Transverse colon (tissue), 4 donors: ENCODE measurements at regions not wholly inside any gene's neighbourhood (a gene's known extent, or its start where the extent isn't known, plus 50 kb on each side); places are given as distances from the start of the nearest gene placed in this dataset.

Experiments
- DNase-seq: peaks from one replicate; pipeline ENCODE4 v3.0.0-alpha.2; 2019
- H3K27ac ChIP-seq, 4 donors: fragments of 200-600 bp; sonication (generic); 2 replicates each; pipeline ENCODE4 v1.5.1; 2016 to 2018; ENCODE audit warnings: inconsistent platforms in 4 of 4
- H3K27me3 ChIP-seq: fragments of 200-600 bp; sonication (generic); 2 replicates; pipeline ENCODE4 v1.5.1; 2017; ENCODE audit warnings: inconsistent platforms
- H3K36me3 ChIP-seq, 4 donors: fragments of 200-600 bp; sonication (generic); 2 replicates each; pipeline ENCODE4 v1.5.1; 2017 to 2019; ENCODE audit warnings: inconsistent platforms in 4 of 4
- H3K4me1 ChIP-seq, 4 donors: fragments of 200-600 bp; sonication (generic); 2 replicates each; pipeline ENCODE4 v1.5.1; 2017 to 2020; ENCODE audit warnings: inconsistent platforms in 4 of 4
- H3K4me3 ChIP-seq, 4 donors: fragments of 200-600 bp; sonication (generic); 1 replicate in 1 of 4; 2 replicates in 3 of 4; pipeline versions ENCODE4 v1.5.1 to v1.6.1; 2017 to 2019; ENCODE audit warnings: inconsistent platforms in 4 of 4
- H3K9me3 ChIP-seq, 2 donors: fragments of 200-600 bp; sonication (generic); 2 replicates each; pipeline ENCODE4 v1.5.1; 2017 to 2019; ENCODE audit warnings: inconsistent platforms in 2 of 2
- CTCF ChIP-seq, 5 experiments: fragments of 200-600 bp in 3 of 5; fragments of 450-650 bp in 2 of 5; sonication (generic) in 3 of 5; IDR thresholded peaks; 1 replicate in 2 of 5; 2 replicates in 3 of 5; pipeline ENCODE4 v1.5.1; 2016 to 2017; ENCODE audit warnings: antibody characterized with exemption in 5 of 5, inconsistent platforms in 3 of 5, mild to moderate bottlenecking in 2 of 5, moderate library complexity in 1 of 5
- EP300 ChIP-seq: sonication (generic); formaldehyde crosslinking; IDR thresholded peaks from one replicate; pipeline ENCODE4 v1.6.1; 2017; ENCODE audit warnings: antibody characterized with exemption, low read depth
- POLR2A ChIP-seq: fragments of 450-650 bp; IDR thresholded peaks from one replicate; pipeline ENCODE4 v1.6.1; 2016; ENCODE audit warnings: antibody characterized with exemption, mild to moderate bottlenecking, moderate library complexity
- POLR2AphosphoS5 ChIP-seq, 3 donors: sonication (generic); formaldehyde crosslinking; IDR thresholded peaks; one replicate each; pipeline ENCODE4 v1.6.1; 2016; ENCODE audit warnings: antibody characterized with exemption in 3 of 3
- WGBS, 2 donors: methylation state at CpG; one replicate each; pipeline ENCODE4 v1.1.5; 2018; ENCODE audit warnings: low coverage in 1 of 2; 5-methylcytosine and 5-hydroxymethylcytosine counted together
- in situ Hi-C, 4 donors: fragments of 200-750 bp; cut with MboI; loops; one replicate each; pipeline versions ENCODE4 v1.15.0 to v1.15.1; 2017; ENCODE audit warnings: low sequenced_read_pairs in 3 of 4, low pct_ligation_motif_present in 1 of 4, low pct_unique_long_range_greater_than_20kb in 1 of 4
- intact Hi-C: fragments of 100-400 bp; cut with DNase I; formaldehyde crosslinking; loops from one replicate; pipeline ENCODE4 v1.15.1; 2023; ENCODE audit warnings: low total_unique reads

DNA sequence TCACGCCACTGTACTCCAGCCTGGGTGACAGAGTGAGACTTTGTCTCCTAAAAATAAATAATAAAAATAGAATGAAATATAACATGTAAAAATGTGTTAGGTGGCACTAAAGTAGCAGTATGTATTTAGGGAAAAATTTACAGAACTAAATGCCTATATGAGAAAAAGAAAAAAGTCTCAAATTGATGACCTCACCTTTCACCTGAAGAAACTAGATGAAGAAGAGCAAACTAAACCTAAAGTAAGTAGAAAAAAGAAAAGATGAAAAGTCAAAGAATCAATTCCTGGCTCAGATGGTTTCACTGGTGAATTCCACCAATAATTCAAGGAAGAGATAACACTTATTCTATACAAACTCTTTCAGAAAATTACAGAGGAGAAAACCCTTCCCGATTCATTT lies 106.5 kb upstream of the NANOS1 start:
- DNase-seq = no peak
- Histone ChIP-seq H3K27me3 (no peaks in the 10 kb centered on the region), H3K4me1 (peaks cover 0 to 11% (median 0%) of the 10 kb centered on the region in 4 donors), H3K27ac (no peak overlapping the region), H3K9me3 (no peaks in the 10 kb centered on the region), H3K36me3 (no peaks in the 10 kb centered on the region), H3K4me3 (no peak overlapping the region)
- in situ Hi-C loops (no loop called here), intact Hi-C loops (no loop called here)
- WGBS, 2 donors = 73% methylated on average over 2 of the region's 2 CpGs; no CpG with 5 or more reads in 1 of the 2 donors
- TF ChIP-seq POLR2A (no peak), CTCF (IDR thresholded peaks at IDR 0.05) (no peak), EP300 (no peak)

GRCh38 chr10:118924493-118924892 lies 105.0 kb upstream of the NANOS1 start:
- H3K4me3 ChIP-seq = no peak overlapping the region
- TF ChIP-seq EP300 (no peak), POLR2AphosphoS5 (IDR thresholded peaks at IDR 0.05) (no peak), CTCF (IDR thresholded peaks at IDR 0.05) (no peak), POLR2A (no peak)
- H3K27me3 ChIP-seq = no peaks in the 10 kb centered on the region
- peaks cover 0 to 11% (median 0%) of the 10 kb centered on the region in 4 donors for H3K4me1 ChIP-seq
- intact Hi-C loops (no loop called here), in situ Hi-C loops (no loop called here)
- no peak overlapping the region for H3K27ac ChIP-seq
- no peak for DNase-seq
- WGBS, 2 donors = 81% methylated on average over 3 of the region's 3 CpGs; no CpG with 5 or more reads in 1 of the 2 donors
- no peaks in the 10 kb centered on the region for H3K36me3 ChIP-seq
- no peaks in the 10 kb centered on the region for H3K9me3 ChIP-seq

GRCh38 chr10:118925404-118926071 lies 104.0 kb upstream of the NANOS1 start:
- Histone ChIP-seq H3K4me3 (no peak overlapping the region), H3K4me1 (peaks cover 0 to 11% (median 0%) of the 10 kb centered on the region in 4 donors), H3K27me3 (no peaks in the 10 kb centered on the region), H3K36me3 (no peaks in the 10 kb centered on the region), H3K9me3 (peaks cover 0 to 3% of the 10 kb centered on the region in 2 donors), H3K27ac (no peak overlapping the region)
- in situ Hi-C loops = no loop called here
- no peak for TF ChIP-seq EP300
- TF ChIP-seq CTCF (IDR thresholded peaks at IDR 0.05) = no peak
- TF ChIP-seq POLR2A = no peak
- TF ChIP-seq POLR2AphosphoS5 (IDR thresholded peaks at IDR 0.05) = no peak
- intact Hi-C loops = no loop called here
- no peak for DNase-seq
- WGBS, 2 donors = 84 to 100% methylated on average over 1 to 8 of the region's 8 CpGs

DNA sequence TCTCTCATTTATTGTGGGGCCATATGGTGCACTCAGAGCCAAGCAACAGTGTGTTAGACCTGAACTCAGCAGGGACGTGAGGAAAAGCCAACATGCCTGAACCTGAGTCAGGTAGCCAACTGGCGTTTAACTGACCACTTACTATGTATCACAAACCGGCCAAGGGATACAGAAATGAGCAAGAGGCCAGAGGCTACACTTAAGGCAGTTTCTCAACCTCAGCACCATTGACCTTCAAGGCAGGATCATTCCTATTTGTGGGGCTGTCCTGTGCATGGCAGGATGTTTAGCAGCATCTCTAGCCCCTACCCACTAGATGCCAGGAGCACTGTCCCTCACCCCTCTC lies 103.5 kb upstream of the NANOS1 start:
- WGBS, 2 donors = 69% methylated on average over 3 of the region's 3 CpGs; no CpG with 5 or more reads in 1 of the 2 donors
- intact Hi-C loops (no loop called here), in situ Hi-C loops (no loop called here)
- peaks cover 0 to 8% of the 10 kb centered on the region in 2 donors for H3K9me3 ChIP-seq
- no peak overlapping the region for H3K4me3 ChIP-seq
- H3K4me1 ChIP-seq = peaks cover 0 to 11% (median 0%) of the 10 kb centered on the region in 4 donors
- H3K27ac ChIP-seq = no peak overlapping the region
- no peaks in the 10 kb centered on the region for H3K27me3 ChIP-seq
- no peaks in the 10 kb centered on the region for H3K36me3 ChIP-seq
- DNase-seq = no peak
- TF ChIP-seq CTCF (IDR thresholded peaks at IDR 0.05) (no peak), POLR2AphosphoS5 (IDR thresholded peaks at IDR 0.05) (no peak), POLR2A (no peak), EP300 (no peak)
